ENCODE measurements at regions not wholly inside any gene's neighbourhood (a gene's known extent, or its start where the extent isn't known, plus 50 kb on each side); places are given as distances from the start of the nearest gene placed in this dataset.
"Not testable (repeated sequence)": the region's sequence is repeated elsewhere in the genome, so short reads cannot be mapped to it uniquely, and the experiment has no call there.

DNA sequence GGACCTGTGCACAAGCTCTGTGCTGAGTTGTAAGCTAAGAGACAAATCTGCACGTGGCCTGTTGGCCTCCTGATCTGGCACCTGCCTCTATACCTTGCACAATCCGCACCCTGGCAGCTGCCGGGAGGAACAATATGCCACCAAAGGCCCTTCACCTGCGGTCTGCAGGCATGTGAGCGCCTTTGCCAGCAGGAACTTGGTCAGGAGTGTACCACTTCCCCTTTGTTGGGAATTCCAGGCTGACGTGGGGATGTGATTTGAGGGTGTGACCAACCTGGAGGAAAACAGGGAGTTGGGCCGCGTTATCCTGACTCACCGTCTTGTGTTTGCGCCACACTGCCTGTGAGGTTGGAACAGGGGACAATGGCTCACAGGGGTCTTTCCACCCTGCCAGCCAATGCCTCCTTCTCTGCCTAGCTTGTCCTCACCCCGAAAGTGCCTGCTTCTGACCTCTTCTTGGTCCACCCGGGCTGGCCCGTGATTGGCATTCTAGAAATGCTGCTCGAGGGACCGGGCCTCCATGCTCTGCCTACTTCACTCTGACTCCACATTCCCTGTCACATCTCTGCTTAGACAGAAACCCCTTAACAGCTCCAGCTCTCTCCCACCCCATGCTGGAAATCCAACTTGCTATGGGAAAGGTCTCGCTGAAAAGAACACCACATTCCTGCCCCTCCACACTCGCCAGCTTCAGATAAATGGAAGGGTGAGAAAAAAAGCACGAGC, 67.1 kb upstream of the MAP4K4 start (continued):
- TF ChIP-seq ZC3H10 (CRISPR knock-in tag; IDR thresholded peaks at IDR 0.05) (no peak), ZNF565 (CRISPR knock-in tag; conservative IDR thresholded peaks at IDR 0.05; ENCODE audit: low read depth) (no peak), ZNF70 (CRISPR knock-in tag; IDR thresholded peaks at IDR 0.05) (no peak), RARB (CRISPR knock-in tag; IDR thresholded peaks at IDR 0.05) (no peak)

DNA sequence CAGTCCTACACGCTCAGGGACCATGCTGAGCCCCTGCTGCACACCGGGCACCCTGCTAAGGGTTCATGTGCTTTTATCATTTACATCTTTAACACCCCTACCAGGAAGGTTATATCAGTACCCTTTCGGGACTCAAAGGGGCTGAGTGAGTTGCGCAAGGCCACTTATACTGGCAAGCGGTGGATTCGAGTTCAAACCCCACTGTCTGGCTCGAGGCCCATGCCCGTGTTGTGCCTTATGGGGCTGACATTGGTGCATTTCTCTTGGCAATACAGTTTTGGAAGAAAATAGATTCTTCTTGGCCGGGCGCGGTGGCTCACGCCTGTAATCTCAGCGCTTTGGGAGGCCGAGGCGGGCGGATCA, 69.5 kb upstream of the MAP4K4 start:
- no peak for TF ChIP-seq ZNF565 (CRISPR knock-in tag; conservative IDR thresholded peaks at IDR 0.05; ENCODE audit: low read depth)
- TF ChIP-seq, protein P1, sequence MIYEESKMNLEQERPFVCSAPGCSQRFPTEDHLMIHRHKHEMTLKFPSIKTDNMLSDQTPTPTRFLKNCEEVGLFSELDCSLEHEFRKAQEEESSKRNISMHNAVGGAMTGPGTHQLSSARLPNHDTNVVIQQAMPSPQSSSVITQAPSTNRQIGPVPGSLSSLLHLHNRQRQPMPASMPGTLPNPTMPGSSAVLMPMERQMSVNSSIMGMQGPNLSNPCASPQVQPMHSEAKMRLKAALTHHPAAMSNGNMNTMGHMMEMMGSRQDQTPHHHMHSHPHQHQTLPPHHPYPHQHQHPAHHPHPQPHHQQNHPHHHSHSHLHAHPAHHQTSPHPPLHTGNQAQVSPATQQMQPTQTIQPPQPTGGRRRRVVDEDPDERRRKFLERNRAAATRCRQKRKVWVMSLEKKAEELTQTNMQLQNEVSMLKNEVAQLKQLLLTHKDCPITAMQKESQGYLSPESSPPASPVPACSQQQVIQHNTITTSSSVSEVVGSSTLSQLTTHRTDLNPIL (CRISPR knock-in tag; IDR thresholded peaks at IDR 0.05; ENCODE audit: low read depth), result no peak
- TF ChIP-seq RARB (CRISPR knock-in tag; IDR thresholded peaks at IDR 0.05), result no peak
- TF ChIP-seq, protein P2, sequence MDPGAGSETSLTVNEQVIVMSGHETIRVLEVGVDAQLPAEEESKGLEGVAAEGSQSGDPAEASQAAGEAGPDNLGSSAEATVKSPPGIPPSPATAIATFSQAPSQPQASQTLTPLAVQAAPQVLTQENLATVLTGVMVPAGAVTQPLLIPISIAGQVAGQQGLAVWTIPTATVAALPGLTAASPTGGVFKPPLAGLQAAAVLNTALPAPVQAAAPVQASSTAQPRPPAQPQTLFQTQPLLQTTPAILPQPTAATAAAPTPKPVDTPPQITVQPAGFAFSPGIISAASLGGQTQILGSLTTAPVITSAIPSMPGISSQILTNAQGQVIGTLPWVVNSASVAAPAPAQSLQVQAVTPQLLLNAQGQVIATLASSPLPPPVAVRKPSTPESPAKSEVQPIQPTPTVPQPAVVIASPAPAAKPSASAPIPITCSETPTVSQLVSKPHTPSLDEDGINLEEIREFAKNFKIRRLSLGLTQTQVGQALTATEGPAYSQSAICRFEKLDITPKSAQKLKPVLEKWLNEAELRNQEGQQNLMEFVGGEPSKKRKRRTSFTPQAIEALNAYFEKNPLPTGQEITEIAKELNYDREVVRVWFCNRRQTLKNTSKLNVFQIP (CRISPR knock-in tag; IDR thresholded peaks at IDR 0.05; ENCODE audit: borderline replicate concordance, low read depth), result no peak
- no peak for TF ChIP-seq BACH2 (CRISPR knock-in tag; IDR thresholded peaks at IDR 0.05; ENCODE audit: borderline replicate concordance)
- no peak for TF ChIP-seq ARNTL (CRISPR knock-in tag; IDR thresholded peaks at IDR 0.05; ENCODE audit: borderline replicate concordance, low read depth)
- TF ChIP-seq TOX (CRISPR knock-in tag; IDR thresholded peaks at IDR 0.05; ENCODE audit: borderline replicate concordance), result no peak
- no peak for ATAC-seq

DNA sequence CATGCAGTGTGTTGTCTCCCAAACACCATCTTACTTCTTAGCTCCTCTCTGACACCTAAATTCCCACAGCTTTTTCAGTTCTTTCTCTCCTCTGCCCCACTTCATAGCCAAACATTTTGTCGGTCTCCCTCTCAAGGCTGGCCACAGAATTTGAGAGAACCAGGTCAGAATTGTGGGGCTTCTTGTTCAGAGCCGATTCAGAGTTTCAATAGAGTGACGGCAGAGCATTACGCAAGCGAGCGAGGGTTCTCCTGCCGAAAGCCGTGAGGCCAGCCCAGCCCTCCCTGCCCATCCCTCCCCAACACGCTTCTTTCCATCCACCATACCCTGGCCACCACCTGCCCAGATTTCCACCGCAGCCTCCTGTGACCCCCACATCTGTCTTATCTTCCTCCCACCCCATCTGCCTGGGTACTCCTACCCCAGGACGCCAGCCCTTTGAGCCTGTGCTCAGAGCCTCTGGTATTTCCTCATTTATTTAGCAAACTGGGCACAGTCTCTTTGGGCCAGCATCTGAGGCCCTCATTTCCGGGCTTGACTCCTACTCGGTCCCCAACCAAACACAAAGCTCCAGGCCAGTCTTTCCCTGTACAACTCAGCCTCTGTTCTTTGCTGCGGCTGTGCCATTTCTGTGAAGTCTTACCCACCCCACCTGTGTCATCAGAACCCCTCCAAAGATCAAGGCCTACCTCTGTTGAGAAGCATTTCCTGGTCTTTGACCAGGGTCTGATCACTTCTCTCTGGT, 70.0 kb upstream of the MAP4K4 start:
- ATAC-seq, result no peak
- TF ChIP-seq BACH2 (CRISPR knock-in tag; IDR thresholded peaks at IDR 0.05; ENCODE audit: borderline replicate concordance) (no peak), ISL1 (CRISPR knock-in tag; IDR thresholded peaks at IDR 0.05) (no peak), ZNF565 (CRISPR knock-in tag; conservative IDR thresholded peaks at IDR 0.05; ENCODE audit: low read depth) (no peak), ZNF70 (CRISPR knock-in tag; IDR thresholded peaks at IDR 0.05) (no peak), ZFP30 (CRISPR knock-in tag; IDR thresholded peaks at IDR 0.05) (no peak), ZC3H10 (CRISPR knock-in tag; IDR thresholded peaks at IDR 0.05) (no peak), ESRRG (CRISPR knock-in tag; IDR thresholded peaks at IDR 0.05) (no peak), OSR1 (CRISPR knock-in tag; IDR thresholded peaks at IDR 0.05) (no peak), TCF4 (CRISPR knock-in tag; IDR thresholded peaks at IDR 0.05; ENCODE audit: borderline replicate concordance) (no peak), GLIS3 (CRISPR knock-in tag; IDR thresholded peaks at IDR 0.05) (no peak), CSDC2 (CRISPR knock-in tag; IDR thresholded peaks at IDR 0.05) (no peak), ARNTL (CRISPR knock-in tag; IDR thresholded peaks at IDR 0.05; ENCODE audit: borderline replicate concordance, low read depth) (no peak), ZFP3 (CRISPR knock-in tag; IDR thresholded peaks at IDR 0.05) (no peak), TOX (CRISPR knock-in tag; IDR thresholded peaks at IDR 0.05; ENCODE audit: borderline replicate concordance) (no peak), ZNF8 (CRISPR knock-in tag; IDR thresholded peaks at IDR 0.05) (no peak)
- TF ChIP-seq, protein P1 (CRISPR knock-in tag; IDR thresholded peaks at IDR 0.05; ENCODE audit: low read depth), result no peak
- TF ChIP-seq, protein P3, sequence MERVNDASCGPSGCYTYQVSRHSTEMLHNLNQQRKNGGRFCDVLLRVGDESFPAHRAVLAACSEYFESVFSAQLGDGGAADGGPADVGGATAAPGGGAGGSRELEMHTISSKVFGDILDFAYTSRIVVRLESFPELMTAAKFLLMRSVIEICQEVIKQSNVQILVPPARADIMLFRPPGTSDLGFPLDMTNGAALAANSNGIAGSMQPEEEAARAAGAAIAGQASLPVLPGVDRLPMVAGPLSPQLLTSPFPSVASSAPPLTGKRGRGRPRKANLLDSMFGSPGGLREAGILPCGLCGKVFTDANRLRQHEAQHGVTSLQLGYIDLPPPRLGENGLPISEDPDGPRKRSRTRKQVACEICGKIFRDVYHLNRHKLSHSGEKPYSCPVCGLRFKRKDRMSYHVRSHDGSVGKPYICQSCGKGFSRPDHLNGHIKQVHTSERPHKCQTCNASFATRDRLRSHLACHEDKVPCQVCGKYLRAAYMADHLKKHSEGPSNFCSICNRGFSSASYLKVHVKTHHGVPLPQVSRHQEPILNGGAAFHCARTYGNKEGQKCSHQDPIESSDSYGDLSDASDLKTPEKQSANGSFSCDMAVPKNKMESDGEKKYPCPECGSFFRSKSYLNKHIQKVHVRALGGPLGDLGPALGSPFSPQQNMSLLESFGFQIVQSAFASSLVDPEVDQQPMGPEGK (CRISPR knock-in tag; IDR thresholded peaks at IDR 0.05; ENCODE audit: borderline replicate concordance), result no peak

DNA sequence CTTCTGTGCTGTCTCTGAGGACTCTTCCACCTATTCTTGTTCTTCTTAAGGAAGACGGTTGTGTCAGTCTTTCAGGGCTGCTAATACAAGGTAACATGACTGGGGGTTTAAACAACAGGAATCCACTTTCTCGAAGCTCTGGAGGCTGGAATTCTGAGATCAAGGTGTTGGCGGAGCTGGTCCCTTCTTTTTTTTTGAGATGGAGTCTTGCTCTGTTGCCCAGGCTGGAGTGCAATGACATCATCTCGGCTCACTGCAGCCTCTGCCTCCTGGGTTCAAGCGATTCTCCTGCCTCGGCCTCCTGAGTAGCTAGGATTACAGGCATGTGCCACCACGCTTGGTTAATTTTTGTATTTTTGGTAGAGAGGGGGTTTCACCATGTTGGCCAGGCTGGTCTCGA, 71.7 kb upstream of the MAP4K4 start:
- not testable (repeated sequence) for ATAC-seq

DNA sequence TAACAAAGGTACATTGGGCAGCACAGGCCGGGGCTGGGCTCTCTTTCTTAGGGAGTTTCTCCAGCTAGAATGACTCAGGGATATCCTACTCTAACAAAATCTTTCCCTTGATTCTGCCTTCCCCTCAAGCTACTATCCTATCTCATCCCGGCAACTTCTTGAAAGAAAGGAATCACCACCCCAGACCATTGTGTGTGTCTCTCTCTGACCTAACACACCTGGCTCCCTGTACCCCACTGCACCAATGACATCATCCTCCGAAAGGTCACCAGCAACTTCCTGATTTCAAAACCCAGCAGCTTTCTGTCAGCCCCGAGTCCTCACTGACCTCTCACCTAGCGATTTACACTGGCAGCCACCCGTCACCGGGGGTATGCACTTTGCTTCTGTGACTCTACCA, 72.1 kb upstream of the MAP4K4 start:
- TF ChIP-seq OSR1 (CRISPR knock-in tag; IDR thresholded peaks at IDR 0.05), result no peak
- TF ChIP-seq TOX (CRISPR knock-in tag; IDR thresholded peaks at IDR 0.05; ENCODE audit: borderline replicate concordance), result no peak
- TF ChIP-seq, protein P3 (CRISPR knock-in tag; IDR thresholded peaks at IDR 0.05; ENCODE audit: borderline replicate concordance), result no peak
- no peak for ATAC-seq
